ENCODE measurements at regions not wholly inside any gene's neighbourhood (a gene's known extent, or its start where the extent isn't known, plus 50 kb on each side); places are given as distances from the start of the nearest gene placed in this dataset.

GRCh38 chr20:6838181-6838826 is 70.8 kb downstream of the BMP2 start:
- no peak for DNase-seq
- Histone ChIP-seq H3K4me3 (no peak overlapping the region), H3K36me3 (no peaks in the 10 kb centered on the region), H3K27me3 (no peaks in the 10 kb centered on the region), H3K4me1 (no peaks in the 10 kb centered on the region), H3K27ac (no peak overlapping the region), H3K9me3 (no peaks in the 10 kb centered on the region)
- TF ChIP-seq CTCF (IDR thresholded peaks at IDR 0.05) = no peak
- TF ChIP-seq POLR2A (IDR thresholded peaks at IDR 0.05) = no peak

GRCh38 chr20:6841128-6841527 is 73.6 kb downstream of the BMP2 start:
- Histone ChIP-seq H3K27me3 (no peaks in the 10 kb centered on the region), H3K9me3 (no peaks in the 10 kb centered on the region), H3K36me3 (no peaks in the 10 kb centered on the region), H3K4me1 (no peaks in the 10 kb centered on the region), H3K4me3 (no peak overlapping the region), H3K27ac (no peak overlapping the region)
- TF ChIP-seq POLR2A (IDR thresholded peaks at IDR 0.05) (no peak), CTCF (IDR thresholded peaks at IDR 0.05) (no peak)
- DNase-seq = no peak

- TF ChIP-seq POLR2A (IDR thresholded peaks at IDR 0.05) (no peak), CTCF (IDR thresholded peaks at IDR 0.05) (no peak)
- DNase-seq = no peak
- Histone ChIP-seq H3K4me1 (no peaks in the 10 kb centered on the region), H3K36me3 (no peaks in the 10 kb centered on the region), H3K27me3 (no peaks in the 10 kb centered on the region), H3K27ac (no peak overlapping the region), H3K9me3 (no peaks in the 10 kb centered on the region), H3K4me3 (no peak overlapping the region)
Measured at GRCh38 chr20:6845141-6845540, 77.7 kb downstream of the BMP2 start.

GRCh38 chr20:6848041-6848440 is 80.6 kb downstream of the BMP2 start:
- no peaks in the 10 kb centered on the region for H3K4me1 ChIP-seq
- no peak for DNase-seq
- no peaks in the 10 kb centered on the region for H3K9me3 ChIP-seq
- TF ChIP-seq POLR2A (IDR thresholded peaks at IDR 0.05) (no peak), CTCF (IDR thresholded peaks at IDR 0.05) (no peak)
- H3K36me3 ChIP-seq = no peaks in the 10 kb centered on the region
- H3K4me3 ChIP-seq = no peak overlapping the region
- H3K27me3 ChIP-seq = no peaks in the 10 kb centered on the region
- H3K27ac ChIP-seq = no peak overlapping the region

GRCh38 chr20:6848992-6849391 is 81.5 kb downstream of the BMP2 start:
- H3K9me3 ChIP-seq = no peaks in the 10 kb centered on the region
- no peaks in the 10 kb centered on the region for H3K36me3 ChIP-seq
- H3K4me3 ChIP-seq = no peak overlapping the region
- DNase-seq = no peak
- no peak overlapping the region for H3K27ac ChIP-seq
- no peaks in the 10 kb centered on the region for H3K27me3 ChIP-seq
- no peaks in the 10 kb centered on the region for H3K4me1 ChIP-seq
- no peak for TF ChIP-seq CTCF (IDR thresholded peaks at IDR 0.05)
- no peak for TF ChIP-seq POLR2A (IDR thresholded peaks at IDR 0.05)

GRCh38 chr20:6851136-6851535 is 83.7 kb downstream of the BMP2 start:
- H3K27me3 ChIP-seq = no peaks in the 10 kb centered on the region
- no peak overlapping the region for H3K27ac ChIP-seq
- no peak for DNase-seq
- H3K36me3 ChIP-seq = no peaks in the 10 kb centered on the region
- no peak overlapping the region for H3K4me3 ChIP-seq
- TF ChIP-seq CTCF (IDR thresholded peaks at IDR 0.05) (no peak), POLR2A (IDR thresholded peaks at IDR 0.05) (no peak)
- no peaks in the 10 kb centered on the region for H3K9me3 ChIP-seq
- no peaks in the 10 kb centered on the region for H3K4me1 ChIP-seq

Data from Peyer's patch (tissue), 4 donors.